RWPE1 (cell line): ENCODE measurements at regions not wholly inside any gene's neighbourhood (a gene's known extent, or its start where the extent isn't known, plus 50 kb on each side); places are given as distances from the start of the nearest gene placed in this dataset.
A peak's percentile ranks its signal among the peaks of the same experiment; 100 is the strongest.

Experiments used
- CTCF ChIA-PET: fragments of 350-600 bp; sonication (Branson Sonifier 250); formaldehyde crosslinking; extraction: SDS; loops from one replicate; lab custom pipeline; 2021; lab: Yijun Ruan, JAX
- POLR2A ChIA-PET: fragments of 400-600 bp; formaldehyde crosslinking; extraction: SDS; loops from one replicate; lab custom pipeline; 2020; ENCODE audit warnings: antibody characterized with exemption; ENCODE audit not compliant: low non-redundant PET; lab: Yijun Ruan, JAX
- DNase-seq: peaks from one replicate; pipeline ENCODE4 v3.0.0; 2012; ENCODE audit warnings: low spot score
- H3K27ac ChIP-seq: fragments of 450-650 bp; 2 replicates; pipeline ENCODE4 v1.5.1; 2017
- CTCF ChIP-seq: fragments of 450-650 bp; conservative IDR thresholded peaks from 2 replicates; pipeline ENCODE4 v1.5.1; 2017; ENCODE audit warnings: low read depth, mild to moderate bottlenecking

GRCh38 chr2:150863691-150864090 is 376.2 kb upstream of the RND3 start:
- no peak for TF ChIP-seq CTCF
- ChIA-PET CTCF (no interaction called here), POLR2A (no interaction called here)
- no peak for DNase-seq
- no peak overlapping the region for H3K27ac ChIP-seq

GRCh38 chr2:150860301-150860700 is 372.8 kb upstream of the RND3 start:
- H3K27ac ChIP-seq: no peak overlapping the region
- DNase-seq: no peak
- ChIA-PET CTCF (no interaction called here), POLR2A (no interaction called here)
- no peak for TF ChIP-seq CTCF

- no peak for DNase-seq
- H3K27ac ChIP-seq: no peak overlapping the region
- POLR2A ChIA-PET: no interaction called here
- CTCF ChIA-PET: interaction anchor here (0.6 kb wide), 1 partner anchor 379 kb away, joined by 4 read pairs; no protein-coding TSS in a partner anchor
- no peak for TF ChIP-seq CTCF
Observed at GRCh38 chr2:150859877-150860276, 372.4 kb upstream of the RND3 start.

- no peak overlapping the region for H3K27ac ChIP-seq
- CTCF ChIA-PET: interaction anchor here (0.6 kb wide), 1 partner anchor 380 kb away, joined by 4 read pairs; no protein-coding TSS in a partner anchor
- DNase-seq: peak; percentile 26
- no peak for TF ChIP-seq CTCF
- POLR2A ChIA-PET: no interaction called here
Observed at GRCh38 chr2:150859162-150859561, 371.7 kb upstream of the RND3 start.

GRCh38 chr2:150858382-150858781 is 370.9 kb upstream of the RND3 start:
- H3K27ac ChIP-seq: no peak overlapping the region
- DNase-seq: no peak
- ChIA-PET CTCF (no interaction called here), POLR2A (no interaction called here)
- TF ChIP-seq CTCF: no peak

- no peak overlapping the region for H3K27ac ChIP-seq
- DNase-seq: peak; percentile 11
- TF ChIP-seq CTCF: no peak
- ChIA-PET POLR2A (no interaction called here), CTCF (no interaction called here)
Observed at GRCh38 chr2:150856596-150857281, 369.3 kb upstream of the RND3 start.
